ENCODE measurements at regions not wholly inside any gene's neighbourhood (a gene's known extent, or its start where the extent isn't known, plus 50 kb on each side); places are given as distances from the start of the nearest gene placed in this dataset.

GRCh38 chr10:9707216-9707615, 1310.5 kb upstream of the CELF2 start:
- DNase-seq (ENCODE audit: low read depth in 2 of 2) = no peak

- no peak for DNase-seq (ENCODE audit: low read depth in 2 of 2)
Observed at GRCh38 chr10:9709849-9710248, 1307.8 kb upstream of the CELF2 start.

- no peak for DNase-seq (ENCODE audit: low read depth in 2 of 2)
Observed at GRCh38 chr10:9712393-9712792, 1305.3 kb upstream of the CELF2 start.

- DNase-seq (ENCODE audit: low read depth in 2 of 2) = no peak
Observed at GRCh38 chr10:9719246-9719645, 1298.4 kb upstream of the CELF2 start.

- DNase-seq (ENCODE audit: low read depth in 2 of 2) = no peak
Observed at GRCh38 chr10:9733766-9734165, 1283.9 kb upstream of the CELF2 start.

GRCh38 chr10:9734218-9734617, 1283.5 kb upstream of the CELF2 start:
- no peak for DNase-seq (ENCODE audit: low read depth in 2 of 2)

GRCh38 chr10:9735731-9736130, 1281.9 kb upstream of the CELF2 start:
- no peak for DNase-seq (ENCODE audit: low read depth in 2 of 2)

GRCh38 chr10:9743639-9744038, 1274.0 kb upstream of the CELF2 start:
- DNase-seq (ENCODE audit: low read depth in 2 of 2) = no peak

GRCh38 chr10:9745158-9745557, 1272.5 kb upstream of the CELF2 start:
- DNase-seq (ENCODE audit: low read depth in 2 of 2) = no peak

- DNase-seq (ENCODE audit: low read depth in 2 of 2) = no peak
Observed at GRCh38 chr10:9757176-9757575, 1260.5 kb upstream of the CELF2 start.

- DNase-seq (ENCODE audit: low read depth in 2 of 2) = no peak
Observed at GRCh38 chr10:9759596-9759995, 1258.1 kb upstream of the CELF2 start.

GRCh38 chr10:9762966-9763656, 1254.6 kb upstream of the CELF2 start:
- no peak for DNase-seq (ENCODE audit: low read depth in 2 of 2)

GRCh38 chr10:9766762-9767161, 1250.9 kb upstream of the CELF2 start:
- no peak for DNase-seq (ENCODE audit: low read depth in 2 of 2)

GRCh38 chr10:9781666-9782065, 1236.0 kb upstream of the CELF2 start:
- no peak for DNase-seq (ENCODE audit: low read depth in 2 of 2)

GRCh38 chr10:9786101-9786500, 1231.6 kb upstream of the CELF2 start:
- DNase-seq (ENCODE audit: low read depth in 2 of 2) = no peak

- DNase-seq (ENCODE audit: low read depth in 2 of 2) = no peak
Observed at GRCh38 chr10:9786576-9786975, 1231.1 kb upstream of the CELF2 start.

GRCh38 chr10:9789996-9790395, 1227.7 kb upstream of the CELF2 start:
- DNase-seq (ENCODE audit: low read depth in 2 of 2) = no peak

- DNase-seq (ENCODE audit: low read depth in 2 of 2) = no peak
Observed at GRCh38 chr10:9792181-9792580, 1225.5 kb upstream of the CELF2 start.

GRCh38 chr10:9796564-9796963, 1221.1 kb upstream of the CELF2 start:
- no peak for DNase-seq (ENCODE audit: low read depth in 2 of 2)

- DNase-seq (ENCODE audit: low read depth in 2 of 2) = no peak
Observed at GRCh38 chr10:9800011-9800410, 1217.7 kb upstream of the CELF2 start.

- DNase-seq (ENCODE audit: low read depth in 2 of 2) = no peak
Observed at GRCh38 chr10:9800571-9800970, 1217.1 kb upstream of the CELF2 start.

- DNase-seq (ENCODE audit: low read depth in 2 of 2) = no peak
Observed at GRCh38 chr10:9807846-9808245, 1209.8 kb upstream of the CELF2 start.

GRCh38 chr10:9811601-9812000, 1206.1 kb upstream of the CELF2 start:
- no peak for DNase-seq (ENCODE audit: low read depth in 2 of 2)

GRCh38 chr10:9814285-9814864, 1203.3 kb upstream of the CELF2 start:
- no peak for DNase-seq (ENCODE audit: low read depth in 2 of 2)
